IMR-90 (cell line): ENCODE measurements at regions not wholly inside any gene's neighbourhood (a gene's known extent, or its start where the extent isn't known, plus 50 kb on each side); places are given as distances from the start of the nearest gene placed in this dataset.

Experiments used
- ATAC-seq: fragments of 200-7000 bp; cut with Tn5 transposase; 2 replicates; pipeline ENCODE4 v1.9.1; 2020; ENCODE audit warnings: low read depth, mild to moderate bottlenecking, moderate library complexity
- BruUV-seq: library from RNA; stranded (reverse); fragments of 400-500 nt; replicated peaks from 2 replicates; lab custom pipeline; 2021; lab: Mats Ljungman, UMichigan
- CTCF ChIA-PET: fragments of 300-600 bp; formaldehyde crosslinking; extraction: SDS; loops from one replicate; lab custom pipeline; 2021; ENCODE audit warnings: antibody characterized with exemption; lab: Yijun Ruan, JAX
- POLR2A ChIA-PET: fragments of 300-600 bp; sonication (Branson Sonifier 250); formaldehyde crosslinking; loops from one replicate; lab custom pipeline; 2022; ENCODE audit warnings: antibody characterized with exemption; ENCODE audit not compliant: unreplicated experiment; lab: Charles Lee
- DNase-seq: peaks from one replicate; pipeline ENCODE4 v3.0.0; 2013
- H2AFZ ChIP-seq: replicated peaks from 2 replicates; pipeline ENCODE3; 2013; ENCODE audit warnings: low read length, mild to moderate bottlenecking; ENCODE audit not compliant: poor library complexity
- H2AK5ac ChIP-seq: 2 replicates; pipeline ENCODE4 v1.6.1; 2013; ENCODE audit warnings: low read depth, low read length, inconsistent platforms
- H2AK9ac ChIP-seq: replicated peaks from 2 replicates; pipeline ENCODE3; 2013; ENCODE audit warnings: mild to moderate bottlenecking, low read depth, low read length, moderate library complexity; ENCODE audit not compliant: poor library complexity
- H2BK120ac ChIP-seq: 2 replicates; pipeline ENCODE4 v1.6.1; 2013; ENCODE audit warnings: low read depth, low read length, inconsistent platforms
- H2BK15ac ChIP-seq: 3 replicates; pipeline ENCODE4 v1.6.1; 2013; ENCODE audit warnings: low read depth, low read length, inconsistent platforms
- H2BK20ac ChIP-seq: 2 replicates; pipeline ENCODE4 v1.6.1; 2013; ENCODE audit warnings: low read depth, mild to moderate bottlenecking, inconsistent platforms, low read length, moderate library complexity
- H2BK5ac ChIP-seq: 2 replicates; pipeline ENCODE4 v1.6.1; 2013; ENCODE audit warnings: mild to moderate bottlenecking, low read depth, low read length, inconsistent platforms; ENCODE audit not compliant: poor library complexity, severe bottlenecking
- H3K14ac ChIP-seq: replicated peaks from 2 replicates; pipeline ENCODE4 v1.6.1; 2013; ENCODE audit warnings: low read depth, low read length, inconsistent platforms
- H3K18ac ChIP-seq: 2 replicates; pipeline ENCODE4 v1.6.1; 2013; ENCODE audit warnings: low read depth, low read length, control low read depth
- H3K23ac ChIP-seq: 2 replicates; pipeline ENCODE4 v1.6.1; 2013; ENCODE audit warnings: low read depth, low read length, inconsistent platforms
- H3K27ac ChIP-seq: 2 replicates; pipeline ENCODE4 v1.5.1; 2013; ENCODE audit warnings: mild to moderate bottlenecking, control low read depth, low read length; ENCODE audit not compliant: insufficient read depth
- H3K27me3 ChIP-seq: 2 replicates; pipeline ENCODE4 v1.6.1; 2013; ENCODE audit warnings: low read length; ENCODE audit not compliant: control insufficient read depth, insufficient read depth
- H3K36me3 ChIP-seq: 2 replicates; pipeline ENCODE4 v1.6.1; 2013; ENCODE audit warnings: low read length, mixed read lengths; ENCODE audit not compliant: control insufficient read depth, insufficient read depth
- H3K4ac ChIP-seq: 2 replicates; pipeline ENCODE4 v1.6.1; 2013; ENCODE audit warnings: low read depth, low read length, inconsistent platforms
- H3K4me1 ChIP-seq: 2 replicates; pipeline ENCODE4 v1.6.1; 2013; ENCODE audit warnings: low read length, mixed read lengths; ENCODE audit not compliant: control insufficient read depth, insufficient read depth
- H3K4me2 ChIP-seq: 2 replicates; pipeline ENCODE4 v1.6.1; 2013; ENCODE audit warnings: low read depth, mild to moderate bottlenecking, control low read depth, low read length, moderate library complexity
- H3K4me3 ChIP-seq: 2 replicates; pipeline ENCODE4 v1.5.1; 2013; ENCODE audit warnings: low read depth, mild to moderate bottlenecking, control low read depth, low read length, moderate library complexity; ENCODE audit not compliant: insufficient read depth
- H3K56ac ChIP-seq: 2 replicates; pipeline ENCODE4 v1.6.1; 2013; ENCODE audit warnings: low read length, inconsistent platforms; ENCODE audit not compliant: insufficient read depth; ENCODE audit errors: extremely low read depth
- H3K79me1 ChIP-seq, 2 experiments: 2 replicates each; pipeline ENCODE4 v1.6.1; 2013; ENCODE audit warnings: low read length in 2 of 2, inconsistent platforms in 1 of 2, low read depth in 1 of 2
- H3K9ac ChIP-seq: 2 replicates; pipeline ENCODE4 v1.6.1; 2013; ENCODE audit warnings: low read depth, low read length, control low read depth
- H3K9me1 ChIP-seq: 2 replicates; pipeline ENCODE4 v1.6.1; 2013; ENCODE audit warnings: low read length, inconsistent platforms; ENCODE audit not compliant: insufficient read depth
- H3K9me3 ChIP-seq: 2 replicates; pipeline ENCODE4 v1.6.1; 2013; ENCODE audit warnings: low read length; ENCODE audit not compliant: control insufficient read depth, insufficient read depth
- H4K20me1 ChIP-seq: 2 replicates; pipeline ENCODE4 v1.6.1; 2013; ENCODE audit warnings: low read length, inconsistent platforms; ENCODE audit not compliant: insufficient read depth
- H4K5ac ChIP-seq: 2 replicates; pipeline ENCODE4 v1.6.1; 2013; ENCODE audit warnings: mild to moderate bottlenecking, low read depth, low read length, control low read depth
- H4K8ac ChIP-seq, 2 experiments: 2 replicates each; pipeline ENCODE4 v1.6.1; 2013; ENCODE audit warnings: low read depth in 2 of 2, low read length in 2 of 2, control low read depth in 1 of 2, inconsistent platforms in 1 of 2
- H4K91ac ChIP-seq: 2 replicates; pipeline ENCODE4 v1.6.1; 2013; ENCODE audit warnings: low read depth, low read length, inconsistent platforms; ENCODE audit not compliant: insufficient read depth
- BHLHE40 ChIP-seq: fragments of 150-350 bp; IDR thresholded peaks from 2 replicates; pipeline ENCODE4 v1.6.1; 2016; ENCODE audit warnings: mild to moderate bottlenecking, low read depth, low read length
- CEBPB ChIP-seq: IDR thresholded peaks from 2 replicates; pipeline ENCODE4 v1.6.1; 2012; ENCODE audit warnings: low read depth, low read length, improper control_type of control experiment
- CHD1 ChIP-seq: IDR thresholded peaks from 2 replicates; pipeline ENCODE4 v1.6.1; 2012; ENCODE audit warnings: low read depth, low read length, improper control_type of control experiment
- CTCF ChIP-seq: conservative IDR thresholded peaks from 2 replicates; pipeline ENCODE4 v1.5.1; 2012; ENCODE audit warnings: mild to moderate bottlenecking, low read depth, low read length, improper control_type of control experiment
- ELK1 ChIP-seq: fragments of 150-350 bp; IDR thresholded peaks from 2 replicates; pipeline ENCODE4 v1.6.1; 2016; ENCODE audit warnings: low read depth, mild to moderate bottlenecking, low read length, moderate library complexity, borderline replicate concordance
- FOS ChIP-seq: fragments of 150-350 bp; IDR thresholded peaks from 2 replicates; pipeline ENCODE4 v1.6.1; 2016; ENCODE audit warnings: low read depth, low read length
- MAFK ChIP-seq: IDR thresholded peaks from 2 replicates; pipeline ENCODE4 v1.6.1; 2012; ENCODE audit warnings: low read depth, low read length, improper control_type of control experiment
- MAZ ChIP-seq: IDR thresholded peaks from 2 replicates; pipeline ENCODE4 v1.6.1; 2012; ENCODE audit warnings: low read depth, mild to moderate bottlenecking, low read length, improper control_type of control experiment, moderate library complexity, borderline replicate concordance
- MXI1 ChIP-seq: IDR thresholded peaks from 2 replicates; pipeline ENCODE4 v1.6.1; 2012; ENCODE audit warnings: low read depth, mild to moderate bottlenecking, low read length, moderate library complexity, borderline replicate concordance
- NFE2L2 ChIP-seq: fragments of 150-350 bp; IDR thresholded peaks from 2 replicates; pipeline ENCODE4 v1.6.1; 2016; ENCODE audit warnings: low read depth, mild to moderate bottlenecking, low read length
- POLR2A ChIP-seq: IDR thresholded peaks from 2 replicates; pipeline ENCODE4 v1.6.1; 2012; ENCODE audit warnings: mild to moderate bottlenecking, low read depth, low read length
- RAD21 ChIP-seq: IDR thresholded peaks from 2 replicates; pipeline ENCODE4 v1.6.1; 2012; ENCODE audit warnings: low read length, improper control_type of control experiment
- RCOR1 ChIP-seq: IDR thresholded peaks from 2 replicates; pipeline ENCODE4 v1.6.1; 2012; ENCODE audit warnings: mild to moderate bottlenecking, low read length, improper control_type of control experiment; ENCODE audit not compliant: insufficient replicate concordance
- RFX5 ChIP-seq: IDR thresholded peaks from 2 replicates; pipeline ENCODE4 v1.8.0; 2012; ENCODE audit warnings: low read depth, mild to moderate bottlenecking, low read length, moderate library complexity
- SMC3 ChIP-seq: fragments of 150-350 bp; IDR thresholded peaks from 2 replicates; pipeline ENCODE4 v1.6.1; 2016; ENCODE audit warnings: low read depth, mild to moderate bottlenecking, antibody characterized with exemption, low read length, moderate library complexity
- USF2 ChIP-seq: fragments of 150-350 bp; IDR thresholded peaks from 2 replicates; pipeline ENCODE4 v1.6.1; 2017; ENCODE audit warnings: mild to moderate bottlenecking, antibody characterized with exemption, low read length, low read depth
- WGBS, 2 experiments: methylation state at CpG; one replicate each; pipeline versions ENCODE4 v1.1.5 to v1.1.7; 2013; ENCODE audit warnings: missing lambda C conversion rate in 2 of 2; ENCODE audit not compliant: insufficient read length in 1 of 2; ENCODE audit errors: extremely low coverage in 2 of 2; 5-methylcytosine and 5-hydroxymethylcytosine counted together
- dilution Hi-C: fragments of 300-500 bp; cut with HindIII; formaldehyde crosslinking; loops from one replicate; pipeline ENCODE4 v1.14.3; 2018; ENCODE audit warnings: low sequenced_read_pairs; ENCODE audit not compliant: unreplicated experiment
- in situ Hi-C: fragments of 300-500 bp; cut with MboI; formaldehyde crosslinking; loops from 3 replicates; pipeline ENCODE4 v1.14.3; 2019; ENCODE audit warnings: low sequenced_read_pairs, inconsistent platforms, mixed read lengths
- intact Hi-C: fragments of 100-400 bp; cut with micrococcal nuclease; formaldehyde crosslinking; loops from 2 replicates; pipeline ENCODE4 v1.10.0; 2022

GRCh38 chr5:167952278-167952995, 339.0 kb upstream of the WWC1 start:
- no peak overlapping the region for H2BK15ac ChIP-seq
- BruUV-seq: no TSS peak
- H3K23ac ChIP-seq: no peak overlapping the region
- H4K91ac ChIP-seq: no peak overlapping the region
- H2AFZ ChIP-seq: no peak overlapping the region
- H4K5ac ChIP-seq: no peak overlapping the region
- H3K4ac ChIP-seq: no peak overlapping the region
- no peaks in the 10 kb centered on the region; the same call in 1 of the 2 replicates for H3K9me1 ChIP-seq
- no peak overlapping the region for H3K4me2 ChIP-seq
- H4K8ac ChIP-seq: no peak overlapping the region
- H3K27ac ChIP-seq: no peak overlapping the region
- intact Hi-C loops: no loop called here
- H2BK120ac ChIP-seq: no peak overlapping the region
- TF ChIP-seq RAD21: no peak
- no peak for TF ChIP-seq POLR2A
- no peak for TF ChIP-seq RCOR1
- TF ChIP-seq ELK1: no peak
- TF ChIP-seq SMC3: no peak
- TF ChIP-seq BHLHE40: no peak
- TF ChIP-seq CHD1: no peak
- no peak for TF ChIP-seq MXI1
- TF ChIP-seq MAZ: no peak
- no peak for TF ChIP-seq USF2
- TF ChIP-seq NFE2L2: no peak
- no peak for TF ChIP-seq CEBPB
- TF ChIP-seq RFX5: no peak
- TF ChIP-seq CTCF: no peak
- TF ChIP-seq MAFK: no peak
- no peak for TF ChIP-seq FOS
- H3K79me1 ChIP-seq: no peaks in the 10 kb centered on the region
- DNase-seq: no peak
- H3K36me3 ChIP-seq: no peaks in the 10 kb centered on the region
- POLR2A ChIA-PET: no interaction called here
- no peak overlapping the region for H2BK20ac ChIP-seq
- in situ Hi-C loops: no loop called here
- CTCF ChIA-PET: interaction anchor here (0.7 to 1.0 kb wide), 2 partner anchors 231 to 356 kb away, joined by 3 to 7 read pairs; no protein-coding TSS in a partner anchor
- no peak overlapping the region for H3K14ac ChIP-seq
- H3K27me3 ChIP-seq: no peaks in the 10 kb centered on the region
- no peak overlapping the region for H3K9ac ChIP-seq
- H3K9me3 ChIP-seq: no peaks in the 10 kb centered on the region
- no peak for ATAC-seq
- 76% methylated on average over 13 of the region's 19 CpGs; no CpG with 5 or more reads in 1 of the 2 experiments for WGBS, 2 experiments
- H2AK9ac ChIP-seq: no peak overlapping the region
- no peak overlapping the region for H3K18ac ChIP-seq
- dilution Hi-C loops: no loop called here
- H2BK5ac ChIP-seq: no peak overlapping the region
- H3K56ac ChIP-seq: no peak overlapping the region
- H4K20me1 ChIP-seq: no peaks in the 10 kb centered on the region
- no peak overlapping the region for H2AK5ac ChIP-seq
- peaks cover under 1% of the 10 kb centered on the region; the same call in 1 of the 2 replicates for H3K4me1 ChIP-seq
- H3K4me3 ChIP-seq: no peak overlapping the region
